HG02798 (cell line): ENCODE measurements at regions not wholly inside any gene's neighbourhood (a gene's known extent, or its start where the extent isn't known, plus 50 kb on each side); places are given as distances from the start of the nearest gene placed in this dataset.

Experiments used
- ATAC-seq: cut with Tn5 transposase; IDR thresholded peaks from one replicate; pipeline ENCODE4 v1.9.1; 2021; ENCODE audit warnings: mild to moderate bottlenecking; ENCODE audit not compliant: unreplicated experiment, poor library complexity

DNA sequence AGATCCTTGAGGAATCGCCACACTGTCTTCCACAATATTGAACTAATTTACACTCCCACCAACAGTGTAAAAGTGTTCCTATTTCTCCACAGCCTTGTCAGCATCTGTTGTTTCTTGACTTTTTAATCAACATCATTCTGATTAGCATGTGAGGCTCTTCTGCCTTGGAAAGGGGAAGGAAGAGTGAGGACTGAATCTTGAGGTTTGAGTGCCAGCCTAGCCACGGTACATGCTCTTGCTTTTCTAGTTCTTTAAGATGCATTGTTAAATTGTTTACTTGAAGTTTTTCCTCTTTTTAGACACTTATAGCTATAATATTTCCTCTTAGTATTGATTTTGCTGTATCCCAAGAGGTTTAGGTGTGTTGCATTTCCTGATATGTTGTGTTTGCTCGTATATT lies 596.1 kb downstream of the OTOL1 start:
- ATAC-seq, result no peak

- ATAC-seq, result no peak
Measured at GRCh38 chr3:162094301-162094700, 597.7 kb downstream of the OTOL1 start.

DNA sequence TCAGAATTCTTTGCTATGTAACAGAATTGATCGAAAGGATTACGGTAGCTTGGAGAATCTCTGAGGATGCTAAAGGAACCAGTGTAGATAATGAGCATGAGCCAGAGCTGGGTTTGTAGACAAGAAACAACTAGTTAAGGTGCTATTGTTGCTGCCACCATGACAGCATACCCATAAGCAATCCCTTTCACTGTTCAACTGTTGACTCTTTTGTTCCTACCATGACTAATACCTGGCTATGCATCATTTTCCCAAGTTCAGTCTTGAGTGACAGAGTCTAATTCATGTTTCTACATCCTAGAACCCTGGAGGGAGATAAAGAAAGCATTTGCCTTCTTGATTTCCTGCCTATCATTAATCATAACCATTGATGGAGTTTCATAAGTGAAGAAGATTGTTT lies 600.3 kb downstream of the OTOL1 start:
- ATAC-seq, result no peak

DNA sequence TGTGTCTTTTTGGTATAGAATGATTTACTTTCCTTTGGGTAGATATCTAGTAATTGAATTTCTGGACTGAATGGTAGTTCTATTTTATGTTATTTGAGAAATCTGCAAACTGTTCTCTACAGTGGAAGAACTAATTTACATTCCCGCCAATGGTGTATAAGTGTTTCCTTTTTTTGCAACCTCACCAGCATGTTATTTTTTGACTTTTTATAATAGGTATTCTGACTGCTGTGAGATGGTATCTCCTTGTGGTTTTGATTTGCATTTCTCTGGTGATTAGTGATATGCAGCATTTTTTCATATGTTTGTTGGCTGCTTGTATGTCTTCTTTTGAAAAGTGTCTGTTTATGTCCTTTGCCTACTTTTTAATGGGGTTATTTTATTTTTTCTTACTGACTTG lies 607.2 kb downstream of the OTOL1 start:
- ATAC-seq, result no peak

GRCh38 chr3:162111861-162112260 lies 615.3 kb downstream of the OTOL1 start:
- ATAC-seq, result no peak

- ATAC-seq, result no peak
Measured at GRCh38 chr3:162112719-162113118, 616.1 kb downstream of the OTOL1 start.

DNA sequence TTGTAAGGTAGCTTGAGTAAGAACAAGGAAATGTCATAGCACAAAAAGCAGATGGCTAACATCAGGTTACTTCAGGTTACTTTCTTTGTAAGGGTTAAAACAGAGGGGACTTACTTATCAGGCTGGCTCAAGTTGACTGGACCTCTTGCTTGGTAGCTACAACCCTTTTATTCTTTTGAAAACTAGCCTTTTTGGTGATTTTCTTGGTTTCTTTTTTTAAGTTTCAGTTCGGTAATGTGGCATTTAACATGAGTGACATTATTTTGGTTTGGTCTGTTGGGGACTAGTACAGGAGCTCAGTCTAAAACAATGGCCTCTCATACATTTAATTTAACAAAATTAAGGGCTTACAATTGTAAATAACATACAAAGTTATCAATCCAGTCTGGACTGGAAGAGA lies 621.4 kb downstream of the OTOL1 start:
- no peak for ATAC-seq

DNA sequence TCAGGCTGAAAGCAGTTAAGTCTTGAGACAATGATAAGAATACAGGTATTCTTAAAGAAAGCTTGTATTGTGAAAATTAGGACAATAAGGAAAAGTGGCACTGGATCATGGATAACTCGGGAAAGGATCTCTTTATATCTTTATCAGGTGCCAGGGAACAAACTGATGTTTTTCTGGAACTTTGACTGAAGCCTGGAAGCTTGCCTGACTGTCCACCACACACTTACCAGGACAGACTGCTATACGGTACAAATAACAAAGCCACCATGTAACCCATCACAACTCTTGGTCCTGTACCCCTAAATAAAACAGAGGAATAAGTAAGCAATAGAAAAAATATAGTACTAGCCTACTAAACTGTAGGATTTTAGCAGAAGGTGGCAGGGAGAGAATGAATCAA lies 623.0 kb downstream of the OTOL1 start:
- no peak for ATAC-seq

DNA sequence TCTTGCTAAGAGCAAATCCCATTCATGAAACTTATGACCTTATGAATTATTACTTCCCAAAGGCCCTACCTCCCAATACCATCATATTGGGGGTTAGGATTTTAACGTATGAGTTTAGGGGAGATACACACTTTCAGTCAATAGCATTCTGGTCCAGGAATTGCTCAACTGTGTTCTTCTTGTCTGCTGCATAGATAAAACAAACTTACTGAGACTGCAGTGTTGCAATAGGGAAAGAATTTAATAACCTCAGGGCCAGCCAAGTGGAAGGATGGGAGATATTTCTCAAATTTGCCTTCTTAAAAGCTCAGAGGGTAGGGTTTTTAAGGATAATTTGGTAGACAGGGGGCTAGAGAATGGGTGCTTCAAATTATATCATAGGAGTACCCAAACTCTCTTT lies 625.8 kb downstream of the OTOL1 start:
- ATAC-seq, result no peak

DNA sequence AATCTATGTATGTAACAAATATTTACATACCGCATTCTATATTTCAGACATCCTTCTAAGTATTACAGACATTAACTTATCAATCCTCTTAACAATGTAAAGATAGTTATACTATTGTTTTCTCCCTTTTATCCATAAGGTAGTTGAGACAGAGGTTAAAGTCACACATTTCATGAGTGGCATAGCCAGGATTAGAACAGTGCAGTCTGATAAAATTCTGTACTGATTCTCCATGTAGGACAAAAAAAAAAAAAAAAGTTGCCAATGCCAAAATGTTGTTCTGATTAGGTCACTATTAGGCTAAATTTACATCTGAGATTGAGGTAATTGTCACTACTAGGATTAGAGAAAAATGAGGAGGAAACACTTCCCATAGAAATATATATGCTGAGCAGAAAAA lies 629.2 kb downstream of the OTOL1 start:
- ATAC-seq, result no peak

- ATAC-seq, result no peak
Measured at GRCh38 chr3:162130582-162130981, 634.0 kb downstream of the OTOL1 start.

DNA sequence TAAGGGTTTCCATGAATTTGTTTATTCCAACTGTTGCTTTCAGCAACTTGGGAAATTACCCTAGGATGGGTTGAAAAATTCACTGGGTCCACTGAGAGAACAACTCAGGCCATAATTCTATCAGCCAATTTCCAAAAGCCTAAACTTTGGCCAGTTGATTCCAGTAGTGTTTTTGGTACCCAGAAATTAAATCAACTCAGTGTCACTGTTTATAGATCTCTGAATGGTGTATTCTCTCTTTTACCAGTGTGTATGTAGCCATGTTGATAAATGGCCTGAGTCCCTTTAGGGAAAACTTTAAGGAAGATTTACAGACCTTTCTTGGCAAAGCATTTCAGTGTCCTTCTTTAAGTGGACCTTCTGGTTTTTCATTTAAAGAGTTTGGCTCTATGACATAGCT lies 636.4 kb downstream of the OTOL1 start:
- ATAC-seq, result no peak

GRCh38 chr3:162134571-162134970 lies 638.0 kb downstream of the OTOL1 start:
- no peak for ATAC-seq

DNA sequence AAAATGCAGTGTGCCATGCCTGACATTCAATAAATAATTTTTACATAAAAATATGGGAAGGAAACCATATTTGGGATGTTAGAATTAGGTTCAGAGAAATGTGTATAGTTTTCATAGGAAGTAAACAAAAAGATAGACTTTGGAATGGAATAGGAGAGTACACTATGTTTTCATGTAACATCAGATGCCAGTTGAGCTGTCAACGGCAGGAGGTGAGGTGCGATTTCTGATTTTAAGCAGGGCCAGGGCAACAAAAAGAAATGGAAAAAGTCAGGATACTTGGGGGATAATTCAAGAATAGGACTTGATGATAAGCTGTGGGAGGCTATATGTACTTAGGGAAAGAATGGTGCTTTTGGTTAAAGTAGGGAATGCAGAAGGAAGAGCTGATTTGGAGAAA lies 639.5 kb downstream of the OTOL1 start:
- no peak for ATAC-seq

DNA sequence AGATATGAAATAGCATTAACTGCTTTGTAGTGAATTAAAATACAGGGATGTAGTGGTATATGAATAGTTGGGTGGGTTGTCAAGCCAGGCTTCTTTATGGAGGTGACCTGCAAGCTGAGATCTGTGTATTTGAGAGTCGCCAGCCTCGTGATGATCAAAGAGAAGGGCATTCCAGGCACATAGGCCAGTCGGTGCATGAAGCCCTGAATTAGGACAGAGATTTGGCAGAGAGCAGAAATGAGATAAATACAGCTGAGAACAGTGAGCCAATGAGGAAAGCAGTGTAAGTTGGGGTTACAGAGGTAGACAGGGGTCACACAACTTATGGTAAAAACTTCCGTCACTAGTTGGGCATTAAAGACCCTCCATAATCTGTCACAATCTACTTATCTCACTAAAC lies 641.9 kb downstream of the OTOL1 start:
- no peak for ATAC-seq

DNA sequence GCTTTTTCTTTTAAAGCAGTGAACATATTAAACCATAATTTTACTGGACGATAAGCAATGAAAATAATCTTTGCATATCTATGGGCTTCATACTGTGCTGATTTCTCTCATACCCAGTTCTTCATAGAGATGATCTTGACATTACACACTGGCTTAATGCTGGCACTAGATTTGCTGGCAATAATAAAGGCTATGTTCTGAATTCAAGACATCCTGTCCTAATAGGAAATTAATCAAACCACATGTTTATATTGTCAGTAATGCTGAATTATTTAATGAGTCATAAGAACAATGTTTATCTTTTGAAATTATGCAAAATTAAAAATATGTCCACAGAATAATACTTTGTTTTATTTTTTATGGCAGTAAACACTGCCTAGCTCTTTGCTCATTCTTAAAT lies 643.2 kb downstream of the OTOL1 start:
- ATAC-seq, result no peak

GRCh38 chr3:162141272-162141791 lies 644.7 kb downstream of the OTOL1 start:
- ATAC-seq, result no peak

- ATAC-seq, result no peak
Measured at GRCh38 chr3:162142511-162142910, 645.9 kb downstream of the OTOL1 start.

- ATAC-seq, result no peak
Measured at GRCh38 chr3:162143180-162143579, 646.6 kb downstream of the OTOL1 start.

DNA sequence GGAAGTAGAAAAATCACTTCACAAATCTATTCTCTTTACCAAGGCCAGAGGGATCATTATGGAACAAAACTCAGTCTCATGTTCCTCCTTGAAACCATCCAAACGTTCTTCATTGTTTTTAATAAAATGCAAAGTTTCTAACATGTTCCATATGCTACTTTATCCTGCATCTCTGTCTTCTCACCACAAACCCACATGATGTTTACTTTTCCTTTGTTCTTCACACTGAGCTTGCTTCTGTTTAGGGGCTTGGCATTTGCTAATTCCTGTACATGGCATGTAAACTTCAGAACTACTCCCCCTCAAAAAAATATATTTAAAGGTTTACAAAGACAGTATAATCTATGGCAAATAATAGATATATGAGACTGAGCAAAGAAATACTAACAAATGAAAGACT lies 651.4 kb downstream of the OTOL1 start:
- ATAC-seq, result no peak

GRCh38 chr3:162150790-162151189 lies 654.2 kb downstream of the OTOL1 start:
- ATAC-seq, result no peak

DNA sequence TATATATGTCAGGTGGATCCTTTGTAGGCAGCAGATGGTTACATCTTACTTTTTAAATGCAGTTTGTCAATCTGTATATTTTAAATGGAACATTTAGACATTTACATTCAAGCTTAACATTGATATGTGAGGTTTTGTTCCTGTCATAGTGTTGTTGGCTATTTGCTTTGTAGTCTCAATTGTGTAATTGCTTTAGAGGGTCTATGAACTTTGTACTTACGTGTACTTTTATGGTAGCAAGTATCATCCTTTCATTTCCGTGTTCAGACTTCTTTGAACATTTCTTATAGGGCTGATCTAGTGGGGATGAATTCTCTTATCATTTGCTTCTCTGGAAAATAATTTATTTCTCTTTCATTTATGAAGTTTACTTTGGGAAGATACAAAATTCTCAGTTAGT lies 656.0 kb downstream of the OTOL1 start:
- ATAC-seq, result no peak

DNA sequence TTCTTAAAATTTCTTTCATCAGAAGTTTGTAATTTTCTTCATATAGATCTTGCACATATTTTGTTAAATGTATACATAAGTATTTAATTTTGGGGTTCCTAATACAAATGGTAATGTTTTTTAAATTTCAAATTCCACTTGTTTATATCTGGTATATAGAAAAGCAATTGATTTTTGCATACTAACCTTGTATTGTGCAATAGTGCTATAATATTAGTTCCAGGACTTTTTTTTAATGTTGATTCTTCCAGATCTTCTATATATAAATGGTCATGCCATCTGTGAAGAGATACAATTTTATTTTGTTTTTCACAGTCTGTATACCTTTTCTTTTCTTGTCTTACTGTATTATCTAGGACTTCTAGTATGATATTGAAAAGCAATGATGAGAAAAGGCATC lies 665.0 kb downstream of the OTOL1 start:
- no peak for ATAC-seq
